MM.1S (cell line): ENCODE measurements at regions not wholly inside any gene's neighbourhood (a gene's known extent, or its start where the extent isn't known, plus 50 kb on each side); places are given as distances from the start of the nearest gene placed in this dataset.

Experiments used
- EZH2 ChIP-seq: fragments of 300-600 bp; sonication (generic); optimal IDR thresholded peaks from 2 replicates; pipeline ENCODE3; 2017; ENCODE audit warnings: low read depth, mild to moderate bottlenecking, antibody characterized with exemption, low read length, mixed read lengths
- TF ChIP-seq, protein P1 (sequence below): fragments of 300-600 bp; sonication (generic); IDR thresholded peaks from 2 replicates; pipeline ENCODE4 v1.5.1; 2016; ENCODE audit warnings: antibody characterized with exemption, low read length, mixed read lengths

DNA sequence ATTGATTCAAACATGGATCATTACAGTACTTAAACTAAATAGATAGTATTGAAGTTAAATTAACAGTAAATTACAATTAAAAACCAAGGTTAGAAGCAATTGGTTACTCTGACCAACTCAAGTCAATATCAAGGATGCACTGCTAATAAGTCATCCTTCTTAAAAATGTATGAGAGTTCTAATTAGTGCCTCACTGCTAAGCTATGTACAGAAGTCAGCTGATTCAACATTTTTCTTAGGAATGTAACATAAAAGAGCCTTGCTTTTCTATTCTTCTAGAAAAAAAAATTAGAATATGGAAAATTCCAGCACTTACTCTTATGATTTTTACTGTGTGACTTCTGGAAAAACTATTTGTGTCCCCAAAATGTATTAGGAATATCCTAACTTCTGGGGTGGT lies 75.7 kb upstream of the FBN2 start:
- TF ChIP-seq, protein P1, sequence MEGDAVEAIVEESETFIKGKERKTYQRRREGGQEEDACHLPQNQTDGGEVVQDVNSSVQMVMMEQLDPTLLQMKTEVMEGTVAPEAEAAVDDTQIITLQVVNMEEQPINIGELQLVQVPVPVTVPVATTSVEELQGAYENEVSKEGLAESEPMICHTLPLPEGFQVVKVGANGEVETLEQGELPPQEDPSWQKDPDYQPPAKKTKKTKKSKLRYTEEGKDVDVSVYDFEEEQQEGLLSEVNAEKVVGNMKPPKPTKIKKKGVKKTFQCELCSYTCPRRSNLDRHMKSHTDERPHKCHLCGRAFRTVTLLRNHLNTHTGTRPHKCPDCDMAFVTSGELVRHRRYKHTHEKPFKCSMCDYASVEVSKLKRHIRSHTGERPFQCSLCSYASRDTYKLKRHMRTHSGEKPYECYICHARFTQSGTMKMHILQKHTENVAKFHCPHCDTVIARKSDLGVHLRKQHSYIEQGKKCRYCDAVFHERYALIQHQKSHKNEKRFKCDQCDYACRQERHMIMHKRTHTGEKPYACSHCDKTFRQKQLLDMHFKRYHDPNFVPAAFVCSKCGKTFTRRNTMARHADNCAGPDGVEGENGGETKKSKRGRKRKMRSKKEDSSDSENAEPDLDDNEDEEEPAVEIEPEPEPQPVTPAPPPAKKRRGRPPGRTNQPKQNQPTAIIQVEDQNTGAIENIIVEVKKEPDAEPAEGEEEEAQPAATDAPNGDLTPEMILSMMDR, result no peak
- TF ChIP-seq EZH2, result no peak
